GM21367 (cell line): ENCODE measurements at regions not wholly inside any gene's neighbourhood (a gene's known extent, or its start where the extent isn't known, plus 50 kb on each side); places are given as distances from the start of the nearest gene placed in this dataset.

Experiments used
- ATAC-seq: cut with Tn5 transposase; IDR thresholded peaks from one replicate; pipeline ENCODE4 v1.9.1; 2021; ENCODE audit not compliant: unreplicated experiment

- ATAC-seq, result no peak
These were observed 177.8 kb upstream of the NBEA start for GRCh38 chr13:34764246-34764645.

GRCh38 chr13:34765446-34766180, 176.5 kb upstream of the NBEA start:
- no peak for ATAC-seq

GRCh38 chr13:34767778-34768177, 174.3 kb upstream of the NBEA start:
- ATAC-seq, result no peak

GRCh38 chr13:34772206-34772605, 169.9 kb upstream of the NBEA start:
- no peak for ATAC-seq

- ATAC-seq, result no peak
These were observed 169.2 kb upstream of the NBEA start for GRCh38 chr13:34772881-34773280.

GRCh38 chr13:34776390-34776981, 165.6 kb upstream of the NBEA start:
- ATAC-seq, result no peak

- no peak for ATAC-seq
These were observed 164.8 kb upstream of the NBEA start for GRCh38 chr13:34777089-34777913.

GRCh38 chr13:34777914-34778303, 164.2 kb upstream of the NBEA start:
- ATAC-seq, result no peak

GRCh38 chr13:34779171-34779570, 162.9 kb upstream of the NBEA start:
- ATAC-seq, result no peak

GRCh38 chr13:34793301-34793700, 148.8 kb upstream of the NBEA start:
- no peak for ATAC-seq

GRCh38 chr13:34803756-34804155, 138.3 kb upstream of the NBEA start:
- no peak for ATAC-seq

- no peak for ATAC-seq
These were observed 136.7 kb upstream of the NBEA start for GRCh38 chr13:34805347-34805746.

GRCh38 chr13:34808649-34809048, 133.4 kb upstream of the NBEA start:
- no peak for ATAC-seq

GRCh38 chr13:34810996-34811395, 131.1 kb upstream of the NBEA start:
- no peak for ATAC-seq

GRCh38 chr13:34815526-34815925, 126.5 kb upstream of the NBEA start:
- no peak for ATAC-seq

GRCh38 chr13:34816245-34816884, 125.7 kb upstream of the NBEA start:
- no peak for ATAC-seq

GRCh38 chr13:34816908-34817665, 125.0 kb upstream of the NBEA start:
- ATAC-seq, result no peak

GRCh38 chr13:34822650-34823049, 119.4 kb upstream of the NBEA start:
- no peak for ATAC-seq

GRCh38 chr13:34826432-34826831, 115.6 kb upstream of the NBEA start:
- no peak for ATAC-seq

- ATAC-seq, result no peak
These were observed 108.4 kb upstream of the NBEA start for GRCh38 chr13:34833562-34834182.
